COLO668 (cell line): ENCODE measurements at regions not wholly inside any gene's neighbourhood (a gene's known extent, or its start where the extent isn't known, plus 50 kb on each side); places are given as distances from the start of the nearest gene placed in this dataset.

ENCODE experiments used
- DNase-seq: peaks from one replicate; lab custom pipeline; 2025; ENCODE audit not compliant: unreplicated experiment; lab: John Stamatoyannopoulos, UW

- DNase-seq: no peak
Measured at GRCh38 chr10:33521904-33522303, 187.4 kb upstream of the NRP1 start.

GRCh38 chr10:33521062-33521461 is 186.6 kb upstream of the NRP1 start:
- no peak for DNase-seq

GRCh38 chr10:33520223-33520622 is 185.8 kb upstream of the NRP1 start:
- DNase-seq: no peak

- no peak for DNase-seq
Measured at GRCh38 chr10:33519130-33519860, 184.8 kb upstream of the NRP1 start.

- DNase-seq: no peak
Measured at GRCh38 chr10:33510206-33510605, 175.7 kb upstream of the NRP1 start.

GRCh38 chr10:33509231-33509831 is 174.9 kb upstream of the NRP1 start:
- peak; percentile 57 for DNase-seq

GRCh38 chr10:33507662-33508425 is 173.4 kb upstream of the NRP1 start:
- DNase-seq: no peak

- no peak for DNase-seq
Measured at GRCh38 chr10:33506838-33507661, 172.6 kb upstream of the NRP1 start.

GRCh38 chr10:33506391-33506790 is 171.9 kb upstream of the NRP1 start:
- DNase-seq: no peak

GRCh38 chr10:33501161-33501560 is 166.7 kb upstream of the NRP1 start:
- no peak for DNase-seq

GRCh38 chr10:33498391-33498891 is 164.0 kb upstream of the NRP1 start:
- DNase-seq: no peak

GRCh38 chr10:33497338-33497737 is 162.9 kb upstream of the NRP1 start:
- DNase-seq: no peak

GRCh38 chr10:33496096-33496495 is 161.6 kb upstream of the NRP1 start:
- no peak for DNase-seq

- no peak for DNase-seq
Measured at GRCh38 chr10:33494694-33495265, 160.3 kb upstream of the NRP1 start.

GRCh38 chr10:33493978-33494377 is 159.5 kb upstream of the NRP1 start:
- no peak for DNase-seq

- no peak for DNase-seq
Measured at GRCh38 chr10:33493497-33493896, 159.0 kb upstream of the NRP1 start.

- no peak for DNase-seq
Measured at GRCh38 chr10:33492701-33493345, 158.4 kb upstream of the NRP1 start.

- no peak for DNase-seq
Measured at GRCh38 chr10:33489501-33490176, 155.2 kb upstream of the NRP1 start.

GRCh38 chr10:33487014-33487776 is 152.7 kb upstream of the NRP1 start:
- no peak for DNase-seq
